Cardiac fibroblast (primary cell): ENCODE measurements at regions not wholly inside any gene's neighbourhood (a gene's known extent, or its start where the extent isn't known, plus 50 kb on each side); places are given as distances from the start of the nearest gene placed in this dataset.

Source experiments
- DNase-seq, 2 donors: peaks; one replicate each; pipeline versions ENCODE4 v3.0.0 to v3.0.0-alpha.2; 2010; ENCODE audit warnings: low read depth in 2 of 2
- H3K4me3 ChIP-seq, 2 donors: replicated peaks in 1 of 2; 1 replicate in 1 of 2; 2 replicates in 1 of 2; pipeline ENCODE4 v1.5.1; 2011; ENCODE audit warnings: low read depth in 2 of 2, low read length in 2 of 2, mild to moderate bottlenecking in 2 of 2, moderate library complexity in 1 of 2
- CTCF ChIP-seq: IDR thresholded peaks from one replicate; pipeline ENCODE4 v1.5.1; 2011; ENCODE audit warnings: low read depth, mild to moderate bottlenecking, low read length, inconsistent platforms

- DNase-seq: no peak
- no peak overlapping the region for H3K4me3 ChIP-seq
- TF ChIP-seq CTCF: no peak
Observed at GRCh38 chr5:62167561-62168057, 138.4 kb upstream of the KIF2A start.

- no peak for TF ChIP-seq CTCF
Observed at GRCh38 chr5:62168506-62169281, 137.3 kb upstream of the KIF2A start.

GRCh38 chr5:62178258-62178657 is 127.7 kb upstream of the KIF2A start:
- TF ChIP-seq CTCF: no peak
- DNase-seq: no peak
- H3K4me3 ChIP-seq: no peak overlapping the region

More at GRCh38 chr5:62168506-62169281, 137.3 kb upstream of the KIF2A start:
- DNase-seq: no peak
- H3K4me3 ChIP-seq: no peak overlapping the region

- DNase-seq: no peak
- no peak overlapping the region for H3K4me3 ChIP-seq
- no peak for TF ChIP-seq CTCF
Observed at GRCh38 chr5:62182802-62183201, 123.2 kb upstream of the KIF2A start.

GRCh38 chr5:62183727-62184126 is 122.3 kb upstream of the KIF2A start:
- TF ChIP-seq CTCF: no peak
- DNase-seq: no peak
- no peak overlapping the region for H3K4me3 ChIP-seq

GRCh38 chr5:62184444-62184843 is 121.6 kb upstream of the KIF2A start:
- DNase-seq: no peak
- no peak for TF ChIP-seq CTCF
- H3K4me3 ChIP-seq: no peak overlapping the region

GRCh38 chr5:62190173-62190572 is 115.8 kb upstream of the KIF2A start:
- DNase-seq: no peak
- no peak overlapping the region for H3K4me3 ChIP-seq
- no peak for TF ChIP-seq CTCF
